Activated CD8-positive, alpha-beta memory T cell treated with anti-CD3 and anti-CD28 coated beads, Interleukin-2, amount 50 U/mL, for 1 hour (primary cell): ENCODE measurements at regions not wholly inside any gene's neighbourhood (a gene's known extent, or its start where the extent isn't known, plus 50 kb on each side); places are given as distances from the start of the nearest gene placed in this dataset.

Source experiments
- DNase-seq: peaks from one replicate; pipeline ENCODE4 v3.0.0-alpha.2; 2020; ENCODE audit errors: extremely low read depth

DNA sequence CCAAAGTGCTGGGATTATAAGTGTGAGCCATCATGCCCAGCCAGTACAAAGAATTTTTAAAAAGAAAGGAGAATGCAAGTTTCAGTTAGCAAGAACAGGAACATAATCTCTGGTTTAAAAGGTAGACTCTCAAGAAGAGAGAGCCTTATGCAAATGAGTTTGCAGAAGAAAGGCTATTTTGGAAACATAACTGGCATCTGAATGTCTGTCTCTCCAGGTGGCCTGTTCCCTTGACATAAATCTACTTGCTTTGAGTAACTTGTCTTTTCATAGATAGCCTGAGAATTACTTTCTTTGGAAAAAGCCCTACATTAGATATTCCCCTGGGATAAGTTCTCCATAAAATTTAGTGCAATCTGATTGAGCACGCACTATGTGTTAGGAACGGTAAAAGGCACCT is 109.6 kb downstream of the ICOS start:
- no peak for DNase-seq

DNA sequence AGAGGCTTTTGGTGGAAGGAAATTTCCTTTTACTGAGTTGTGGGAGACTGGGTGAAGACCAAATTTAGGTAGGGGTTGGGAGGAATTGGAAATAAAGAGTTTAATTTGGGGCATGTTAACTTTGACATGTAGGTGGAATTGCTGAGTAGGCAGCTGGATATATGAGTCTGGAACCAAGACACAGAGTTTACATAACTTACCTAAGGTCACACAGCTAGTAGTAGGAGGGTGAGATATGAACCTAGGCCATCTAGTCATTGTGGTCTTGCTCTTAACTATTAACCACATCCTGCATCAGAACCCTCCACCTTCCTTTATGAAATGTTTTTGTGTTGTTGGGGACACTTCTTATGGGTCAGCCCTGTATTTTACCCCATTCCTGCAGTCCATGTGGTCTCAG is 113.1 kb downstream of the ICOS start:
- no peak for DNase-seq

DNA sequence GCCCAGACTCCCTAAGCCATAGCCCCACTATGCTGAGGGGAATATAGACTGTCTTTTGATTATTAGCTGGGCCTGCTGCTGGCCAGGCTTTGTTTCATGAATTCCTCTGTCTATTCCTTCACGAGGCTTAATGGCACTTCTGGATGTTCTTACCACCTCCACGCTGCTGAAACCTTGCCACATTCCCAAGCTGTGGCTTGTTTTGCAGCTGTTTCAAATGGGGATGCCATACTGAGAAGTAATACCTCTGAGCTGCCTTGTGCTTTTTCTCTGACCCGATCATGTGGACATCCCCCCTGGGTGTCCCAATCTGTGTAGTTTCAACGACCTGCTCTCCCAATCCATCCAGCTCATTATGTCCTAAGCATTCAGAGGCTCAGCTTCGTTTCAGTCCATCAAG is 114.1 kb downstream of the ICOS start:
- no peak for DNase-seq

DNA sequence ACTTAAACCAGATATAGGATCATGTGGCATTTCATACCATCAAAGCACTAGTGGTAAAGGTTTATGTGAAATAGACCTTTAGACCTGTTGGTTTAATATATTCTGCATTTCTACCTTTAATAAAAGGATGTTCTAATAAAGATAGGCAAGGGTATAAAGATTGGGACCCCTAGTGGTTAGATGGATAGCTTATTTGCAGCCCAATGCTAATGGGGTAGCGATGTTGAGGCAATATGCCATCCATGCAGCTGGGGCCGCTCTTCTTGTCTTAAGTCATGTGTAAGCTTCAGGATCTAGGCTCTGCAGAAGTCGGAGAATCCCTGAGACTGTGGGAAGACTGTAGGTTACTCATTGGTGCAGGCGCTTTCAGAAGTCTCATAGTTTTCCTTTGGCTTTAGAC is 114.9 kb downstream of the ICOS start:
- no peak for DNase-seq

DNA sequence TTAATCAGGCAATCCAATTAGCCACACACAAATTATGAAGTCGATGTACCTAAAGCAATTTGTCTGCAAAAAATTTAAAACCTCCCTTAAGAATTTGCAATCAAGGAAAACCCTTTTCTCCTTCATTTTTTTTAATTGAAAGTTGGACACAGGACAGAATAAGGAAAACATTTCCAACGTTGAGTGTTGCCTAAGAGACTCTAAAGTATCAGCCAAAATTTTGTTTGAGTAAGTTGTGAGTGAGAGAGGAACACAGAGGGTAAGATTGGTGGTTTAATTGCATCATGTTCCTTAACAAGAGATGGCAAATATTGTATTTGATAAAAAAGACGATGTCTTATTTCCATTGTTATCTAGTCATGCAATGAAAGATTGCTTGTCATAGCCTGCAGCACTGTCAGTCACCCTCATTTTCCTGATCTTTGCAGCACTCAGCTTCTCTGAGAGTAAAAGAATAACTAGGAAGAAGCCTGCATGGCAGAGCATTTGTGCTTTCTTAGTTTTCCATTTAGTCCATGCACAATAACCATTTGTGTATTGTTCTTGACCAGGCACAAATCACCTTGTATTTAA is 115.5 kb downstream of the ICOS start:
- no peak for DNase-seq

DNA sequence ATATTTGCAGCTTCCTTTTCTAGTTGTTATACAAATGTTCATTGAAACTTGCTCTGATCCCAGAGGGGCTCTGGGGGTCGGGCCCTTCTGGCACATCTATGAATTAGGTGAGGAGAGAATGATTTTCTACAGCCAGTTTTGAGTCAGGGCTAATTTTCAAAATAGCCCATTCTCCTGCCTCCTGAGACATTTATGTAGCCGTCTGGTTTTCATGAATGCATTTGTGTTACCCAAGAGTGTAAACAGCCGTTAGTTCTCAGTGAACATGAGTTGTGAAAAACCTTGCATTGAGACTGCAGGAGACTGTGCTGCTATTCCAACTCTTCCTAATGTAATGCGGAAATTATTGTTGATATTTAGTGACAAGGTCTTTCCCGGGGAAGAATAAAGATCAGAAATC is 122.5 kb downstream of the ICOS start:
- no peak for DNase-seq

DNA sequence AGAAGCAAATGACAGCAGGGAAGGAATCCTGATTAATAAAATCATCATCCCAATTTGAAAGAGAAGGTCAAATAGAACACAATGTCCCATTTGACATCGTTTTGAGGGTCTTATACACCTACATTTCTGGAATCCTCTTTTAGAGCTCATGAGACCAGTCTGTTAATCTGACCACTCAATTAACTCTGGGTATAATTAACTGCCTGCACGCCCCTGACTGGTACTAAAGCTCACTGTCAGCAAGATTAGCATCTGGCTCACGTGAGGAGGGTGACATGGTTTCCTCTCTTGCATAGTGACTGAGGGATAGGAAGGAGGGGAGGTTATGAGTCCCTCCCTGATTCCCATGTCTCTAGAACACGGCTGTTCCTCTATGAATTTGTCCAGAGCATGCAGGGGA is 124.3 kb downstream of the ICOS start:
- no peak for DNase-seq

DNA sequence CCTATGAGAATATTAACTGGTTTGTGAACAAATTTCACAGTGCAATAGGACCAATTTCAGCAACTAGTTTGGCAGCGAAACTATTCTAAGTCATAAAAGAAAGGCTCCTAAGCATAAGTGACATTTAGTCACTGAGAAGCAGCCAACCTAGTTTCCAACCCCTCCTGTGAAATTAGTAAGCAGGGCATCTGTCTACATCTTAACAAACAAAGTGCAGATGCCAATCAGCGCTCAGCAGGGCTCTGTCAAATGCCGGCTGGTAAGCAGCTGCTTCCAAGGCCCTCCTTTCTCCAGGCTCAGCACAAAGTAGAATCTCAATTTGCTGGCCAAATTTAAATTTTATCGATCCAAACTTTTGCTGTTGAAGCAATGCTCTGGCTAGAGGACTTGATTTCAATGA is 124.7 kb downstream of the ICOS start:
- no peak for DNase-seq

DNA sequence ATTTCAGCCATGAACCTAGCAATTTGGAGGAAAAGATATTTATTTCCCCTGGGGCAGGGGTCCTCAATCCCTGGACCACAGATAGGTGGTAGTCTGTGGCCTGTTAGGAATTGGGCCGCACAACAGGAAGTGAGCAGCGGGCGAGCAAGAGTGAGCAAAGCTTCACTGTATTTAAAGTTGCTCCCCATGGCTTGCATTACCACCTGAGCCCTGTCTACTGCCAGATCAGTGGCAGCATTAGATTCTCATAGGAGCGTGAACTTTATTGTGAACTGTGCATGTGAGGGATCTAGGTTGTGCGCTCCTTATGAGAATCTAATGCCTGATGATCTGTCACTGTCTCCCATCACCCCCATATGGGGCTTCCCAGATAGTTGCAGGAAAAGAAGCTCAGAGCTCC is 127.6 kb downstream of the ICOS start:
- no peak for DNase-seq

DNA sequence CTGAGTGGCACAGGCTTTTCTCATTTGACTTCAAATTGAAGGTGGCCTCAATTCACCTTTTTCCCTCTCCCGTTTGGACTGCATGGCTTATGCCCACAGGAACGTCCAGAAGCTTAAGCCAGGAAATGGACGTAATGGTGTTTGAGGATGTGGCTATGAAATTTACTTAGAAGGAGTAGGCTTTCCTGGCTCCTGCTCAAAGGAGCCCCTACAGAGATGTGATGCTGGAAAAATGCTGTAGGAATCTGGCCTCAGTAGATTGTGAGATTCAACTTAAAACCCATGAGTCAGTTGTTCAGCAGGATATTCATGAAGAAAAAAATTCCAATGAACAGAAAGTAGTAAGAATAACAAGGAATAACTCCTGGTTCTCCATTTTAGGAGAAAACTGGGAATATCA is 129.0 kb downstream of the ICOS start:
- no peak for DNase-seq

DNA sequence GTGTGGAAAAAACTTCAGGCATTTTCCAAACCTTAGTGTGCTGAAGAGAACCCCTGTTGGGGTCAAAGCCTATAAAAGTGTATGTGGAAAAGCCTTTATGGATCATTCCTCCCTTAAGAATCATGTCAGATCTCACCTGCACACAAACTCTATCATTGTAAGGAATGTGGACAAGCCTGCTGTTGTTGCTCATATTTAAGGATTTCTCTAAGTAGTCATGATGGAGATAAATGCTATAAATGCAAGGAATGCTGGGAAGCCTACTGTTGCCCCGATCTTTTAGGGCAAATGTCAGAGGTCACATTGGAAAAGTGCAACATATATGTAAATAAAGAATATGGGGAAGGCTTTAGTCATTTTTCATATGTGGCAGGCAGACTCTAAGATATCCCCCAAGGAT is 129.5 kb downstream of the ICOS start:
- DNase-seq: no peak

DNA sequence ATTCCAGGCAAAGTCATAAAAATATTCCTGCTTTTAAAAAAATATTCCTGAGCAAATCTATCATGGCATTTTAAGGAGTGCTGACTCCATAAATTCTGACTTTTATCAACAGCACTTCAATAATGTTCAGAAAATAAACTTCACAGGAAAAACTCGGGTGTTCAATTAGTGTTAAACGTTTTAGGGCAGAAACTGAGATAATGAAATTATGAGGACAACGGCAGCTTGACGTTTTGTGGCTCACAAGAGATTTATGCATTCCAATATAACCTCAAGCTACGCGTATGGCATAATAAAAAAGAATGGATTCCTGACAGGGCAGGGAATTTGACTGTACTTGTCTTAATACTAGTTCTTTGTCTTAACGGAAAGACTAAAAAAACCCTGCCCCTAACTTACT is 133.2 kb downstream of the ICOS start:
- DNase-seq: no peak

DNA sequence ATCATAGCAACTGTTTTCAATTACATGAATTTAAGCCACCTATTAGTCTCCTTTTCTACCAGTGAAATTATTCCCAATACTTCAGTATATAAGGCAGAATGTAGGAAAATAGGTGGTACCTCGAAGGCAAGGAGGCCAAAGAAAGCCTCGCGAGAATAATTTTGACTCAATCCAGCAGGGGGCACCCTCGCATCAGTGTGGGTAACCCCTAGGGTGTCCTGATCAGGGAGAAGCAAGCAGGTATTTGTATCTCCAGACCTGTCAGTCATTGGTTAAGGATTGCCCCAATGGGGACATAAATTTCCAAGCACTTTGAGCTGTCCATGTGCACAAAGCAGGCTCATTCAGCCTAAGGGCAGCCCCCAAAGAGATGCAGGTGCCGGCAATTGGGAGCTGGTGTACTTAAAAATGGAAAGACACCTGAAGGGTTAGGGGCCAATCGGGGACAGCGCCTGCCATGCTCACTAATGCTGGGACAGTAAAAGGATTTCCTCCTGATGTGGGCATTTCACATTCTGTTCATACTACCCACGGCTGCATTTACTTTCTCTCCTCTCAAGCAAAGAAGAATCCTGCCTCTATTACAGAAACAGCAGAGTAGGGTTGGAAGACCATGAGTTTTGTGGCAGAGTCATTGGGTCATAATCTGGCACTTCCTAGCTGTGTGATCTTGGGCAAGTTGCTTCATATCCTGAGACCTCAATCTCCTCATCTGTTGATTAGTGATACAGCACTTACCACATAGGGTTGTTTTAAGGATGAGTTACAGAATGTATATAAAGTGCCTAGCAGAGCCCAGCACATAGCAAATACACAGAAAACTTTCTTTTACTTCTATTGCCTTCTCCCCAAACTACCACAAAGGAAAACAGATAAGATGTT is 136.1 kb downstream of the ICOS start:
- peak; percentile 9 for DNase-seq

DNA sequence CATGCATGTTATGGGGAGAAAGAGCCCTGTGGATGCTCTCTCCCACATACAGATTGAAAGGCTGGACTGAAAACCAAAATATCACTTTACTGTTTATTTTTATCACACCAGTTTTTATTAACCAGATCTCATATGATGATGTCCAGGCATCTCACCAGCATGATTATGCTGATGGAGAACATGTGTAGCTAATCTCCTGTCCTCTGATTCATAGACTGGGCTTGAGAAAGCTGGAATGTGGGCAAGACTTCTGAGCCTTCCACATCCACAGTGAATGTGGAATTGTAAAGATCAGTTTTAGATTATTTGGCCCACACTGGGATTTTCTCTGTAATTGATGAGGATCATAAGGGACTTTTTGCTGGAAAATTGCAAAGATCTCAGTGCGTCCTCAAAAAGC is 137.9 kb downstream of the ICOS start:
- no peak for DNase-seq

DNA sequence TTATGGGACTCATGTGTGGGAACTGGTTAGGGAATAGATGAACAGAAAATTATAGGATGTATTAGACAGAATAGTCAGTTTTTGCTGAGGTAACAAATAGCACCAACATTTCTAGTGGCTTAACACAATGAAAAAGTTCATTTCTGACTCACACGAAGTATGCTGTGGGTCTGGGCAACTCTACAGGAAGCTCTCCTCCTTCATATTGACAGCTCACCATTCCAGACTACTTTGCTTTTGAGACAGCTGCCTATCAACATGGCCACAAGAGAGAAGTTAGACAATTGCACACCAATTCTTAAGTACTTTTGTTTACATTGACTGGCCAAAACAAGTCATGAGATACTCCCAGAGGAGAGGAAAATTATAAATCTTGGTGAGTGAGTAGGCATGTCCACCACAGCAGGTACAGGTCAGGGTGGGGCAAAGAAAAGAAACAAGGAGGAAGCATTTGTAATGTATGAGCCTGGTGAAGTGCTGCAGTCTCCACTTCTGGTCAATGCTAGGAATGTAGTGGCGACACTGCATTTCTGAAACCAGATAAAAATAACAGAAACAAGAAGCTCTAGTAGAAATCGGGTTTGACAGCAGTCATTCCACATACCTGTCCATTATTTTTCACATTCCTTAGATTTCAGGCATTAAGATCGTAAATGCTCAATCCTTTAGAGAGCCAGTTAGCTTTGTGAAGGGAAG is 141.6 kb downstream of the ICOS start:
- DNase-seq: no peak

DNA sequence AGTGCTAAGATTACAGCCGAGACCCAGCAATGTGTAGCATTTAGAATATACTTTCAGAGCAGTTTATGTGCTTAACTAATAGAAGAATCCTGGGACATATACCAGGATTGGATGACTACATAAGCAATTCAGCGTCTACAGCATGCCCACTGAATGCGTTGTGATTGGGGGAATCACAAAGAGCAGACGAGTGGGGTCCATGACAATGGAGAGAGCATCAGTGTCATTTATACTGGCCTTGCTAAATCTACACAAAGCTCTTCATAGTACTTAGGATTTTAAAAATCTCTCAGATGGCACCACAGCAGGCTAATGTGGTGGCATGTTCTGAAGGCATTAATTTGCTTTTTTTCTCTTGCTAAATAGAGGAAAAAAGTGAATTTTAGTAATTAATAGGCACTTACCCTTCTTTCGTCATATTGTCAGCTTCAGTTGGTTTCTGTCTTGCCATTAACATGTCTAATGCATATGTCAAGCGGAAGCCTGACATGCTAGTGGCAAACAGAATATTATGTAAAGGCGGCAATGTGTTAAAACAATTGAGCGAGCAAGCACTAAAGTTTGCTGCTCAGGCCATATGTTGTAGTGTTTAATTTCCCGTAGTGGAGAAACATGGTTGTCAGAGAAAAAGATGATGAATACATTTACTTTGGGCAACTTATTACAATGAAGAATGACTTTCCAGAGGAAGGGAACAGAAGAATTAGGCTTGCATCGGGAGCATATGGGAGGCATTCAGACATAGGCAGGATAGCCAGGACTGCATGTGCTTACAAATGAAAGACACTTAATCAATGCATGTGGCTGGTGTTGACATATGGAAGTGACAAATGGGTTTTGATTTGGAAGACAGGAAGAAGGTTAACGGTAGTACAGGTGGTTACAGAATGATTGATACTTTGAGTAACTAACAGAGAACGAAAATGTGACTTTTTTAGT is 145.2 kb downstream of the ICOS start:
- DNase-seq: no peak

DNA sequence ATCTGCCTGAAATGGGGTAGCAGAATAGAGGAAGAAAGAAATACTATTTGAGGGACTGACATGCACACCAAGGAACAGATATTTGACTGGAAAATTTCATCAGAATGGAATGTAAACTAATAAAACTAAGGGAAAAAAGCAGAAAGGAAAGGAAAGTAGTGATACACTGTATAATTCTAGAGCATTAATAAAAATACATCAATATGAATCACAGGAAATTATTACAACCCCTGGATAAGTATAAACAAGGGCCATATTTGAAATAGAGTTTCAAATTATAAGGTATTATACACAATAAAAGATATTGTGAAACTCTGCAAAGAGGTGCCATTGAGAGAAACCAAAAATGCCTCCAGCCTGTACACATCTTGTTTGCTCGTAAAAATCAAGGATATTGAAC is 149.6 kb downstream of the ICOS start:
- DNase-seq: no peak

DNA sequence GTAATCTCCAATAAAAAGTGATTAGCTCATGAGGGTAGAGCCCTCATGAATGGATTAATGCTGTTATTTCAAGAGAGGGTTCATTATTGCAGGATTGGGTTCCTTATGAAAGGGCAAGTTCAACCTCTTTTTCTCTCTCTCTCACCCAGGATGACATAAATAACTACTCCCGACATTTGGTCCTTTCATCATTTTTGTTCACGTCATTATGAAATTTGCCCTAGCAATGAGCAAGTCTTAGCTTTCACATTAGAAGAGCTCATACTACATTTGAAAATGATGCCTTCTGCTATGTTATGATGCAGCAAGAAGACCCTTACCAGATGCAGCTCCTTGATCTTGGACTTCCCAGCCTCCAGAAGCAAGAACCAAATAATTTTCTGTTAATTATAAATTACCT is 152.5 kb downstream of the ICOS start:
- DNase-seq: no peak

DNA sequence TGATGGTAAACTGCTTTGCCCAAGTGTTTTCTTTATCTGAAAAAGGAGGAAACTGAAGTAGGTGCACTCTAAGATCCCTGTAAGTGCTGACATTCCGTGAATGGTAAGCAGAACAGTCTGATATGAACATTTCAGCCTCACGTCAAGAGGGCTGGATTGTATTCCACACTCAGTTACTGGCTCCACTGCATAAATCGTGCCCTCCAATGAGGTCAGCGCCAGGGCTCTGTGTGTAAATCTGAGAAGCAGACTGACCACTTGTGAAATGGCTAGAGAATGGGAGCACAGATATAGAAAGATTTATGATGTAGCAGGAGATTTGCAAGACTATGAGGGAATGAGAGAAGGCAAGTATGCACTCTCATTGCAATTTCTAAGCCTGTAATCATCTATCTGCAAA is 153.0 kb downstream of the ICOS start:
- DNase-seq: no peak

DNA sequence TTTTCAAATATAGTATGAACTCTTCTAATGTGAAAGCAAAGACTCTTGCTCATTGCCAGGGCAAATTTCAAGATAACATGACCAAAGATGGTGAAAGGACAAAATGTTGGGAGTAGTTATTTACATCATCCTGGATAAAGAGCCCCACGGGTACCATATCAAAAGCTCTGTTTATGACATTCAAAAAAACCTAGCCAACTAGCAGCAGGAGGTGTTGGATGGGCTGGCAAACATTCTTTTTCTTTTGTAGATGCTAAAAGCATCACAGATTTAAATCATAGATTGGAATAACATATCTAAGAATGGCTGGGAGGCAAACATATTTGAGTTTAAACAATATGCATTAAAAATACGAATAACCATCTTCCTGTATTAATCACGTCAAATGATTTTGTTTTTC is 153.5 kb downstream of the ICOS start:
- no peak for DNase-seq

DNA sequence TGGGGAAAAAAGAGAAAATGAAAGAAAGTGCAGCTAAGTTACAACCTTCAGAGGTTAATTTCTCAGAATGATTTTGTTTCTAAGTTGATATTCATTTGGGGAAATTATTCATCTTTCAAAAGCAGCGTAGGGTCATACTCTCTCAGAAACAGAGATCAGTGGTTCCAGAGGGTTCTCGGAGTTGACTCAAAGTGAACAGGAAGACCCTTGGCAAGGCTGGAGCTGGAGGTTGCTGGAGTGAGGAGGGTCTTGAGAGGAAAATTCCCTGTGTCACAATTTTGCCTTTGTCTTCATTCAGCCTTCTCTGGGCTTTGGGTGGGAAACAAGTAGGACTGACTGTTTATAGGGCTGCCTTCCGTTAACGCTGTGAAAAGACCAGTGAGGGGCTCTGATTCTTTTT is 168.2 kb downstream of the ICOS start:
- no peak for DNase-seq

DNA sequence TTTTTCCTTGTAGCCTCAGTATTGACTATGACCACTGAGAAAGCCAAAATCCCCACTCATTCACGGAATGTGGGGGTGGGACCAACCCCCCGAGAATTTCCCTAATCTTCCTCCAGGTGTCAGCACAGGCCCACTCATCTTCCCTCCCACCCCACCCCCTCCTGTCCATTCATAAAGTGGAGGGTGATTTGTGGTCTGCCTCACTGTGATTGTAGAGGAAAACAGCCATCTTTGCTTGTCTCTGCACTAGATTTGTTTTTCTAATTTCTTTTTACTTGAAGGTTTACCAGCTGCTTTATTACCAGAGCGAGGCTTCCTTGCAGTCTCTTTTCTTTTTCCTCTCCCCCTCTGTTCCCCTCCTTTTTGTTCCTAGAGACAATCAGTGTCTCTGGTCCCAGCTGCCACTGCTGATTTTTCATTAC is 171.8 kb downstream of the ICOS start:
- DNase-seq: no peak
